SK-N-MC (cell line): ENCODE measurements at regions not wholly inside any gene's neighbourhood (a gene's known extent, or its start where the extent isn't known, plus 50 kb on each side); places are given as distances from the start of the nearest gene placed in this dataset.

Experiments
- DNase-seq: peaks from one replicate; pipeline ENCODE4 v3.0.0-alpha.2; 2011; ENCODE audit warnings: low read depth, low spot score
- H3K27ac ChIP-seq: fragments of 200-600 bp; sonication (generic); 2 replicates; pipeline ENCODE4 v1.5.1; 2016; ENCODE audit warnings: mixed run types
- H3K36me3 ChIP-seq: fragments of 200-600 bp; sonication (generic); 2 replicates; pipeline ENCODE4 v1.6.1; 2017; ENCODE audit warnings: antibody characterized with exemption, low read length, mixed read lengths; ENCODE audit not compliant: insufficient read depth
- H3K4me3 ChIP-seq: fragments of 200-600 bp; sonication (generic); 2 replicates; pipeline ENCODE4 v1.5.1; 2016
- H3K9ac ChIP-seq: fragments of 200-600 bp; sonication (generic); 2 replicates; pipeline ENCODE4 v1.8.0; 2017; ENCODE audit warnings: mixed run types, mixed read lengths; ENCODE audit not compliant: insufficient read length
- H3K9me3 ChIP-seq: fragments of 200-600 bp; sonication (generic); 2 replicates; pipeline ENCODE4 v1.6.1; 2017; ENCODE audit warnings: low read depth, mild to moderate bottlenecking, antibody characterized with exemption, low read length, moderate library complexity, mixed read lengths
- EZH2 ChIP-seq: fragments of 200-600 bp; sonication (generic); IDR thresholded peaks from one replicate; pipeline ENCODE4 v1.6.1; 2017; ENCODE audit warnings: antibody characterized with exemption
- FOXP2 ChIP-seq: optimal IDR thresholded peaks from 2 replicates; pipeline ENCODE3; 2011; ENCODE audit warnings: mild to moderate bottlenecking, moderate library complexity; ENCODE audit not compliant: insufficient read depth; ENCODE audit errors: extremely low read length, control extremely low read depth
- POLR2AphosphoS5 ChIP-seq: IDR thresholded peaks from 2 replicates; pipeline ENCODE4 v1.6.1; 2012; ENCODE audit warnings: mild to moderate bottlenecking, low read depth, low read length, borderline replicate concordance

DNA sequence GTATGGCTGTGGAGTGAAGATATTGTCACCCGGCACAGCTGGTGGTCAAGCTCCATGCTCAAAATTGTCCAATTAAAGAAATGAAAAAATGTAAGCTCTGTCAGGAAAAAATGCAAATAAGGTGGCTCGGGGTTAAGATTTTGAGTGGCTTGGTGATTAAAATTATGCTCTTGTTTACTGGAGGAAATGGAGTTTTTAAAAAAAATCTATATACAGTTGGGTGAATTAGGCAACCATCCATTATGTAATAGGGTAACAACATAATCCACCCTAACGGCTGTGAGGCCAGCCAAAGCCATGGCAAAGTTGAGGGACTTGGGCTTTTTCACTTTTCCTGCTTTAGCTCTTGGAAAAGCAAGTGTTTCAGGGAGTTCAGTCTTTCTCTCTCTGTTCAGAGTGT lies 260.8 kb upstream of the HABP2 start:
- H3K9ac ChIP-seq = no peak overlapping the region
- TF ChIP-seq EZH2 = no peak
- no peak for TF ChIP-seq FOXP2
- TF ChIP-seq POLR2AphosphoS5 = no peak
- H3K36me3 ChIP-seq = no peaks in the 10 kb centered on the region
- no peak overlapping the region for H3K4me3 ChIP-seq
- no peak for DNase-seq
- no peaks in the 10 kb centered on the region for H3K9me3 ChIP-seq
- no peak overlapping the region for H3K27ac ChIP-seq

DNA sequence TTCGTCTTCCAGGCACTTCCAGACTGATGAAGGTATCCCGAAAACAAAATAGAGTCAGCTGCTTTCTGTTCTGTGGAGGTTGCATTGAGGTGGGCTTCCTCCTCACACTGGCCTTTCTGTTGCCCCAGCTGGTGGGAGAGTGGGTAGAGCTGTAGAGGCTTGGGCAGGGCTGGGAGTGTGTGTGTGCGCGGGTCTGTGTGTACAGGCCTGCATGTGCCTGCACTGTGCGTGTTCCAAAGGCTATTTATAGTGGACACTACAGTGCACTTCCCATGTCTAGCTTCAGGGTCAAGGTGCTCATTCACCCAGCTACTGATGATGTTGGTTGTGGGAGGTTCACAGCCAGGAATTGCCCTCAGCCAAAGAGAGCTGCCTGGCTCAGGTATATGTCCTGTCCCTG lies 260.1 kb upstream of the HABP2 start:
- no peaks in the 10 kb centered on the region for H3K36me3 ChIP-seq
- no peak for DNase-seq
- H3K9ac ChIP-seq = no peak overlapping the region
- H3K4me3 ChIP-seq = no peak overlapping the region
- no peaks in the 10 kb centered on the region for H3K9me3 ChIP-seq
- TF ChIP-seq EZH2 (no peak), FOXP2 (no peak), POLR2AphosphoS5 (no peak)
- H3K27ac ChIP-seq = no peak overlapping the region

- Histone ChIP-seq H3K4me3 (no peak overlapping the region), H3K27ac (no peak overlapping the region), H3K9ac (no peak overlapping the region), H3K9me3 (no peaks in the 10 kb centered on the region), H3K36me3 (no peaks in the 10 kb centered on the region)
- no peak for DNase-seq
- TF ChIP-seq FOXP2 (no peak), EZH2 (no peak), POLR2AphosphoS5 (no peak)
Observed at GRCh38 chr10:113293167-113293566, 259.7 kb upstream of the HABP2 start.

DNA sequence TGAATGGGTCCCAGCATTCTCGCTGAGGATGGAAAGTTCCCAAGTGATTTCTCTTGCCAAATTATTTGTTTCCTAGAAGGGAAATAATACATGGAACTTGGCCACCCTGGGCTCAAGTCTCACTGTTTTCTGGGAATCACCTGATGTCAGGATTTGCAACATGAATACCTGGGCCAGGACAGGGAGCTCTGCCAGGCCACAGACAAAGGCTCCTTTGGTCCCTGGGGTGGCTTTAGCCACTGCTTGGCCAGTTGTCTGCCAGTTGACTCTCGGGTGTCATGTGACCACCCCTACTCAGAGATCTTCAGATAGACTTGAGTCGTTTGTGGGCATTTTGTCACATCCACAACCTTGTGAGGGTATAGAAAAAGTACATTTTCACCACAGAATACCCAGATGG lies 258.0 kb upstream of the HABP2 start:
- Histone ChIP-seq H3K9me3 (no peaks in the 10 kb centered on the region), H3K4me3 (no peak overlapping the region), H3K36me3 (no peaks in the 10 kb centered on the region), H3K9ac (no peak overlapping the region), H3K27ac (no peak overlapping the region)
- no peak for DNase-seq
- no peak for TF ChIP-seq EZH2
- TF ChIP-seq POLR2AphosphoS5 = no peak
- no peak for TF ChIP-seq FOXP2

DNA sequence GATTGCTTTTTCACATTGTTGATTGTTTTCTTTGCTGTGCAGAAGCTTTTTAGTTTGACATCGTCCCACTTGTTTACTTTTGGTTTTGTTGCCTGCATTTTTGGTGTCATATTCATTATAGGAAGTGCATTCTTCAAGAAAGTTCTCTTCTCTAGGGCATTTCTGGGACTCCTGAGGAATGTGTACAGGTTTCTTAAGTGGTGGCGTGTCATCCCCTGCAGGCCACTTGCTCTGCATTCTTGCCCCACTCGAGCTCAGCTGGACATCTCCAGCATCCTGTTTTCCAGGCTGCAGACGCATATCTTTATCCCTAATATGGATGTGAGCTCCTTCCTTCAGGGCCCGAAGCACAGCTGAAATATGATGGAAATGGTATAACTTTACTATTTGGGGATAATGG lies 255.6 kb upstream of the HABP2 start:
- DNase-seq = no peak
- H3K4me3 ChIP-seq = no peak overlapping the region
- H3K9ac ChIP-seq = no peak overlapping the region
- H3K27ac ChIP-seq = no peak overlapping the region
- no peaks in the 10 kb centered on the region for H3K36me3 ChIP-seq
- H3K9me3 ChIP-seq = no peaks in the 10 kb centered on the region
- TF ChIP-seq EZH2 = no peak
- no peak for TF ChIP-seq POLR2AphosphoS5
- TF ChIP-seq FOXP2 = no peak

DNA sequence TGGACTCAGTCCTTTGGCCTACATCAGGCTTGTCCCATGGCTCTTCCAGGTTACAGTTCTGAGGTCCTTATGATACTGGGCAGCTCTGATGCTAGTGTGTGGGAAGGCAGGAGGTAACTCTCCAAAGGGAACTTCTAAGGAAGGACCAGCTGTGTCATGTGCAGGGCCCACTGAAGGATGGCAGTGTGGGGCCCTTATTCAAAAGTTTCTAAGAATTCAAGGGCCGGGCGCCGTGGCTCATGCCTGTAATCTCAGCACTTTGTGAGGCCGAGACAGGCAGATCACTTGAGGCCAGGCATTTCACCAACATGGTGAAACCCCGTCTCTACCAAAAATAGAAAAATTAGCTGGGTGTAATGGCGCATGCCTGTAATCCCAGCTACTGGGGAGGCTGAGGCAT lies 254.2 kb upstream of the HABP2 start:
- Histone ChIP-seq H3K27ac (no peak overlapping the region), H3K36me3 (no peaks in the 10 kb centered on the region), H3K4me3 (no peak overlapping the region), H3K9me3 (no peaks in the 10 kb centered on the region), H3K9ac (no peak overlapping the region)
- DNase-seq = no peak
- TF ChIP-seq EZH2 = no peak
- TF ChIP-seq FOXP2 = no peak
- no peak for TF ChIP-seq POLR2AphosphoS5

DNA sequence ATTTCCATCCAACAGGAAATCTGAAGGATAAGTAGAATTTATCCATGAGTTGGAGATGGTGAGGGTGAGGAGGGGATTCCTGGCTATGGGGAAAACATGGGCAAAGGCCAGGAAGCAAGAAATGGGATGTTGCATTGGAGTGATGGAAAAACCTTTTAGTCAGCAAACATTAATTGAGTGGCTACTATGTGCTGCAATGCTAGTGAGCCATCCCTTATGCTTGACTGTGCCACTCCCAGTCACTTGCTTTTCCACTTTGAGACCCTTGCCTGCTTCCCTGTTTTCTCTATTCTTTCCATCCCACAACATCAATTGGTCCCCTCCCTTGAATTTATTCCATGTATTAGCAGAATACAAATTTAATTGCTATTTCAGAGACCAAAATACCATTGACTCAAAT lies 252.7 kb upstream of the HABP2 start:
- Histone ChIP-seq H3K4me3 (no peak overlapping the region), H3K9me3 (no peaks in the 10 kb centered on the region), H3K36me3 (no peaks in the 10 kb centered on the region), H3K9ac (no peak overlapping the region), H3K27ac (no peak overlapping the region)
- TF ChIP-seq FOXP2 (no peak), EZH2 (no peak), POLR2AphosphoS5 (no peak)
- no peak for DNase-seq

- Histone ChIP-seq H3K27ac (no peak overlapping the region), H3K9me3 (no peaks in the 10 kb centered on the region), H3K36me3 (no peaks in the 10 kb centered on the region), H3K4me3 (no peak overlapping the region), H3K9ac (no peak overlapping the region)
- TF ChIP-seq FOXP2 (no peak), EZH2 (no peak), POLR2AphosphoS5 (no peak)
- no peak for DNase-seq
Observed at GRCh38 chr10:113300617-113301016, 252.2 kb upstream of the HABP2 start.

- Histone ChIP-seq H3K4me3 (no peak overlapping the region), H3K36me3 (no peaks in the 10 kb centered on the region), H3K27ac (no peak overlapping the region), H3K9me3 (no peaks in the 10 kb centered on the region), H3K9ac (no peak overlapping the region)
- TF ChIP-seq EZH2 = no peak
- no peak for TF ChIP-seq FOXP2
- TF ChIP-seq POLR2AphosphoS5 = no peak
- no peak for DNase-seq
Observed at GRCh38 chr10:113301342-113301984, 251.4 kb upstream of the HABP2 start.

DNA sequence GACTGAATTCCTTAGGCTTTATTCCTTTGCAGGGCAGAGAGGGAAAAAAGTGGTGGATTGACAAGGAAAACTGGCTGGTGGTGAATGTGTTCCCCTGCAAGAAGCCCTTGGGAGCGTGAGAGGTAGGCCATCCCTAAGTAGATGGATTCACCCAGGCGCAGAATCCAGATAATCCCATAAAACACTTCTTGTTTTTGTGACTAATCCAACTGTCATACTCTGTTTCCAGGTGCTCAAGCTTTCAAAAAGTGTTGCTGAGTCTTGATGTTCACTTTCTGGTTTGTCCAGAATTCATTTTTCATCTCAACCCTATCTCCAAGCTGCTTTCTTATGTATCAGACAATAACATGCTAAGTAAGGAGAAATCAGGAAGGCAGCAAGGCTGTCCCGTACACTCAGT lies 250.8 kb upstream of the HABP2 start:
- Histone ChIP-seq H3K9me3 (no peaks in the 10 kb centered on the region), H3K9ac (no peak overlapping the region), H3K4me3 (no peak overlapping the region), H3K36me3 (no peaks in the 10 kb centered on the region), H3K27ac (no peak overlapping the region)
- no peak for DNase-seq
- no peak for TF ChIP-seq POLR2AphosphoS5
- no peak for TF ChIP-seq FOXP2
